HG03095 (cell line): ENCODE measurements at regions not wholly inside any gene's neighbourhood (a gene's known extent, or its start where the extent isn't known, plus 50 kb on each side); places are given as distances from the start of the nearest gene placed in this dataset.
"Not testable (repeated sequence)": the region's sequence is repeated elsewhere in the genome, so short reads cannot be mapped to it uniquely, and the experiment has no call there.

Source experiments
- ATAC-seq: cut with Tn5 transposase; IDR thresholded peaks from one replicate; pipeline ENCODE4 v1.9.1; 2021; ENCODE audit warnings: moderate library complexity; ENCODE audit not compliant: unreplicated experiment

DNA sequence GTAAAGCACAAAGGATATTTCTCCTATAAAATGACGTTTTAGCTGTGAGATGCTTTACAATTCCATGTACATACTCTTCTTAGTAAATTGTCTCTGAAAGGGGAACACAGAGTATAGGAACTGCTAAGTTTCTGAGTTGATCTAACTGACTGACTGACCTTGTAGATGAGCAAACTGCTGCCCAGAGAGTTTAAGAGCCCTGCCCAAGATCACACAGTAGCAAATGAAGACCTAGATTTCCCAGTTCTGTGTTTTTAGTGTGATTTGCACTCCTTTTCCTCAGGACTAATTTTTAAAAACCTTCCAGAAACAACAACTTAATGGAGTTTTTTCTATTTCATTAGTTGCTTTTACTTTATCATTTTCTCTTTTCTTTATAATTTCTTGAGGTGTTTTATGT lies 247.7 kb downstream of the PDCD6IP start:
- no peak for ATAC-seq

GRCh38 chr3:34053626-34054025 lies 255.2 kb downstream of the PDCD6IP start:
- ATAC-seq: no peak

DNA sequence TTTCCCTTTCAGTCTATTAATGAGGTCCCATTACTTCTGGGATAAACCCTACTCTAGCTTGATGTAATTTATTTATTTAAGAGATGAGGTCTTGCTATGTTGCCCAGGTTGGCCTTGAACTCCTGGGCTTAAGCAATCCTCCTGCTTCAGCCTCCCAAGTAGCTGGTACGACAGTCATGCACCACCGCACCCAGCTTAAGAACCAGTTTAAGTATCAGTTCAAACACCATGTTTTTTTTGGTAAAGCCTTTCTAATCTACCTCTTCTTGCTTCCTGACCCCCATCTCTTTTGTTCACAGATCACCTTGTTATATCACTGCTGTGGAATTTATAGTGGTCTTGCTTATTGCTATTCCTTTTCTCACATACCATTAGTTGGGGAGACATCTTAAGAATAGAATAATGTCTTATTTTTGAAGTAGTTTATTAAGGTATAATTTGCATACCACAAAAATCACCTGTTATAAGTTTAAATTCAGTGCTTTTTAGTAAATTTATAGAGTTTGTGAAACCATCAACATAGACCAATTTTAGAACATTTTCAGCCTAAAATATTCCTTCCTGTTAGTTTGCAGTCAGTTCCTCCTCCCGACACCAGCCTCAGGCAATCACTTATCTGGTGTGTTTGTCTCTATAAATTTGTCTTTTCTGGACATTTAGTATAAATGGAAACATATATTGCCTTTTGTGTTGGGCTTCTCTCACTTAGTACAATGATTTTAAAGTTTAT lies 257.9 kb downstream of the PDCD6IP start:
- peak; percentile 10 for ATAC-seq

- ATAC-seq: peak; percentile 94
These were observed 258.5 kb downstream of the PDCD6IP start for GRCh38 chr3:34056951-34057390.

- ATAC-seq: not testable (repeated sequence)
These were observed 262.6 kb downstream of the PDCD6IP start for GRCh38 chr3:34060995-34061394.

DNA sequence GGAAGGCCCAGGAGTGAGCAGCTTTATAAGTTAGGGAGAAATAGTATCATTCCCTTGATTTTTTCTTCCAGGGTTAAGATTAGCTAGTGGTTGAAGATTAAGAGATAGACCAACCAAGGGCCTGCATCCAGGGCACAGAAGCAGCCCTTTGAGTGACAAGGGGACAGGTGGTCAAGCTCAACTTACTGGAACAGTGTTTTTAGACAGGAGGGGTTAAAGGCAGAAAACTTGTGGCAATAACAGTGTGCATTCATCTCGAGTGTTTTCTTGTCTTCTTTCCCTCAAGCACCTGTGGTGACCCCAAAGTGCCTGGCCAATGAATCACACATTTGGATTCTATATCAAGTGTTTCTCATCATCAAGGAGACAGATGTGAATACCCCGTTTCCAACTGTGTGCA lies 267.5 kb downstream of the PDCD6IP start:
- ATAC-seq: no peak

DNA sequence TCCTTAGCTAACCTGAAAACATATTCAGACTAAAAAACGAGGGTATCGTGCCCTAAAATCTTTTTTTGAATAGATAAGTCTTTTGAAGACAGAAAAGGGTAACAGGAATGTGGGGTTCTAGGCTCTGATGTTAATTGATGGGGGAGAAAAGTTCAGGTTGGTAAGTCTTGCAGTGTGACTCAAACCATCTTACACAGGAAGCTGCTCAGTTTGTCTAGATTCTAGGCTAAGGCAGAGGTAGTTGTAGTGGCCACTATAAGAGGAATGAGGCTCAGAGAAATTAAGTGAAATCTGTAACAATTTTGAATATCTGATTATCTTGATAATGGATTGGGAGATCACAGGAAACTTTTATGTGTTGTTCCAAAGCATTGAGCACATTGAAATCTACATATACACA lies 267.9 kb downstream of the PDCD6IP start:
- ATAC-seq: no peak

DNA sequence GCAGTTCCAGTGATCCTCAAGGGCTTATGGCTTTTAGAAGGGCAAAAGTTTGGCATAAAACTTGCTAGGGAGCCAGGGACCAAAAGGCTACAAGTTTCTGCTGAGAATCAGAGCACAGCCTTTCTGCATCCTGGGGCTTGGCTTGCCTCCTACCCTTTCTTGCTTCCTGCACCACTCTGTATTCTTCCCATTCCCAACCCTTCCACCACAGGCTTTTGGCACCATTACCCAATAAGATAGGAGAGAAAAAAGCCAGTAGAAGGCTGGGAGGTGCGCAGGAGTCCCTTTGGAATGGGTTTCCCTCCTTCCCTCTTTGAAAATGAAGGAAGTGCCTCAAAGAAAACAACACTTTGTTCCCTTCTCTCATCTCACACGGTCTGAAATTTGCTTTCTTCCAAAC lies 268.6 kb downstream of the PDCD6IP start:
- ATAC-seq: no peak

DNA sequence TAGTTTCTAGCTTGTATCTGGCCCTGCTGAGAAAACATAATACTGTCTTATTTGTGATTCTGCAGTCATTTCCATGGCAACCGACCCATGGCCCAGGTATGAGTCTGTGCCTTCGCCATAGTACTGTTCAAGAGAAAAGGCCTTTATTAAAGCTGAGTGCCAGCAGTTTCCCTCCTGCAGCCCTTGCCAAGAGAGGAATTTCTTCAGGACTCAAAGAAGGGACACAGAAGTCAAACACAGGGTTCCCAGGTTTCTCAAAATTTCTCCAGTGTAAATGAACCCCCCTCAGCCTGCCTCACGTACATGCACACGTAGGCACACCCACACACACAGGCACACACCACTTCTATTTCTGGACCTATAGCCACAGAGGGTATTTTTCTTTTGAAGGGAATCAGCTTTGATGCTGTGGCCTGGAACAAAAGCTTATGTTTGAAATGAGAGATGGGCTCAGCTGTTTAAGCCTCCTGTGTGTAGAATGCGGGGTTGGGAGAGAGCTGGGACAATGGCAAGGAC lies 269.2 kb downstream of the PDCD6IP start:
- ATAC-seq: no peak

DNA sequence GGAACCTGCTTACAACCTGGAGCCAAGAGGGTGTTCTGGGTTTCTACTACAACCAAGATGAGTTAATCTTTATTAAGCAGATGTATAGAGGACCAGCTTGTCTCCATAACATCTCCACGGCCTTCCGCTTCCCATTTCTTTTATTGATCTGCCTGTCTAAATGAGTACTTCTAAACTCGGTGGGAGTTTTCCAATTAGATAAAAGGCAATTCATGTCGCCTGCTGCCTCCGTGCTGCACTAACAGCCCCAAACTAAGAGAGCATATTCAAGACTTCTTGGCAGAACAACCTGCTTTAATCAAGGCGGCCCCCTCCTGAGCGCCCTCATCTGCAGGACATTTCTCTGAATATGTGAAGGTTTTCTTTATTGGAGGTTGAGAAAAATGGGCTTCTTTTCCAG lies 270.1 kb downstream of the PDCD6IP start:
- no peak for ATAC-seq

- no peak for ATAC-seq
These were observed 272.6 kb downstream of the PDCD6IP start for GRCh38 chr3:34070831-34071585.

GRCh38 chr3:34072297-34072696 lies 273.9 kb downstream of the PDCD6IP start:
- ATAC-seq: no peak

- no peak for ATAC-seq
These were observed 274.7 kb downstream of the PDCD6IP start for GRCh38 chr3:34073111-34073510.

GRCh38 chr3:34073961-34074360 lies 275.5 kb downstream of the PDCD6IP start:
- no peak for ATAC-seq

- ATAC-seq: no peak
These were observed 277.5 kb downstream of the PDCD6IP start for GRCh38 chr3:34075975-34076374.

- no peak for ATAC-seq
These were observed 279.2 kb downstream of the PDCD6IP start for GRCh38 chr3:34077417-34078195.

DNA sequence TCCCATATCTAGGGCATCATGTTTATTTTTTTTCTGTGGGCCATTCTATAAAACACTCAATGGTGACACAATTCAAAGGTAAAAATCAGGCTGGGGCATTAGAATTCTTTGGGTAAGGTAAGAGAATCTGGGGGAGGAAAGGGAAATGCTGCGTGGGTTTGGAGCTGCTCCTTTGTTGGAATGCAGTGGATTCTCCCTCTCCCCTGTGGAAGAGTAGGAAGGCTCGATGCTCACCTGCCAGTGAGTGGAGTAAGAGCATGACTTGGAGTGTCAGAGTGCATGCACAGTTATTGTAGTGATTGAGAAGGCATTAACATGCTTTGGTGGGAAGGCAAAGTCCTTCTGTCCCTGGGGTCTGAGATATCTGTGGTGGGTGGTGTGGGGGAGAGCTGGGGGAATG lies 280.0 kb downstream of the PDCD6IP start:
- no peak for ATAC-seq

GRCh38 chr3:34079849-34080248 lies 281.4 kb downstream of the PDCD6IP start:
- not testable (repeated sequence) for ATAC-seq

- not testable (repeated sequence) for ATAC-seq
These were observed 291.9 kb downstream of the PDCD6IP start for GRCh38 chr3:34090379-34090778.

DNA sequence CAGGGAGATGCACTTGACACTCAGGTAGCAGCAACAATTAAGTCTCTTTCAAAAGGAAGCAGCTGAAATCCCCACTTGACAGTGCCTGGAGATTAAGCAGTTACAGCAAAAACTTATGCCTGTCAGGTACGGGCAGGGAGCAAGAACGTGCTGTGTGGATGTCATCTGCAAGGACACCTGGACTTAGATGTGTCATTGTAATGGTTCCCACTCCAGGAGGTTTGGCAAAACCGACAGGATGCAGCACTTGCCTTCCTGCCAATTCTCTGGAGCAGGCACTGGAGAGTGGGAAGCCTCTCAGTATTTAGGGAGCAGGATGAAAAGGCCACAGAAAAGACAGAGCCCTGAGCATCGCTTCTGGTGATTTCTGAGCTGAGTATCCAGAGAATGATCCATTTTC lies 292.4 kb downstream of the PDCD6IP start:
- no peak for ATAC-seq

GRCh38 chr3:34094280-34094679 lies 295.9 kb downstream of the PDCD6IP start:
- ATAC-seq: not testable (repeated sequence)
